ENCODE measurements at regions not wholly inside any gene's neighbourhood (a gene's known extent, or its start where the extent isn't known, plus 50 kb on each side); places are given as distances from the start of the nearest gene placed in this dataset.

DNA sequence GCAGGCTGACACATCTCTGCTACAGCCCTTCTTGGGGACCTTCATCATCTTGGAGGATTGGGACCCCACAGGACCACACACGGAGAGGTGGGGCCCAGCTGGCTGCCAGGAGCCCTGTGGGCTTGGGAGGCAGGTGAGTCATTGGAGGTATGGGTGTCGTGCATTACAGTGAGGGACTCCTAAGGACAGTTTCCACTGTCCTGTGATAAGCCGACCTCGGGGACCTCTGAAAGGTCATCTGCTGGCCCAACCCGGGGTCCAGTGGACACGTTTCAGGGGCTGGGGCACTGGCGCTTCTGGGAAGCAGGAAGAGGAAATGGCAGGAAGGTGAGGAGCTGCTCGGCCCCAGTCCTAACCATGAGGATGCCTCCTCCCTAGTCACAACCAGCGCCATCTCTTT is 238.0 kb downstream of the BCL11B start:
- no peak for TF ChIP-seq CTCF (conservative IDR thresholded peaks at IDR 0.05)
- no peak for TF ChIP-seq ZFX (IDR thresholded peaks at IDR 0.05)
